HG03095 (cell line): ENCODE measurements at regions not wholly inside any gene's neighbourhood (a gene's known extent, or its start where the extent isn't known, plus 50 kb on each side); places are given as distances from the start of the nearest gene placed in this dataset.
A peak's percentile ranks its signal among the peaks of the same experiment; 100 is the strongest.

Source experiments
- ATAC-seq: cut with Tn5 transposase; IDR thresholded peaks from one replicate; pipeline ENCODE4 v1.9.1; 2021; ENCODE audit warnings: moderate library complexity; ENCODE audit not compliant: unreplicated experiment

- no peak for ATAC-seq
Observed at GRCh38 chr2:205937211-205937610, 148.8 kb downstream of the INO80D start.

GRCh38 chr2:205936446-205936845 is 149.5 kb downstream of the INO80D start:
- no peak for ATAC-seq

- no peak for ATAC-seq
Observed at GRCh38 chr2:205934443-205934842, 151.5 kb downstream of the INO80D start.

GRCh38 chr2:205932861-205933260 is 153.1 kb downstream of the INO80D start:
- ATAC-seq, result no peak

- ATAC-seq, result no peak
Observed at GRCh38 chr2:205931388-205931787, 154.6 kb downstream of the INO80D start.

DNA sequence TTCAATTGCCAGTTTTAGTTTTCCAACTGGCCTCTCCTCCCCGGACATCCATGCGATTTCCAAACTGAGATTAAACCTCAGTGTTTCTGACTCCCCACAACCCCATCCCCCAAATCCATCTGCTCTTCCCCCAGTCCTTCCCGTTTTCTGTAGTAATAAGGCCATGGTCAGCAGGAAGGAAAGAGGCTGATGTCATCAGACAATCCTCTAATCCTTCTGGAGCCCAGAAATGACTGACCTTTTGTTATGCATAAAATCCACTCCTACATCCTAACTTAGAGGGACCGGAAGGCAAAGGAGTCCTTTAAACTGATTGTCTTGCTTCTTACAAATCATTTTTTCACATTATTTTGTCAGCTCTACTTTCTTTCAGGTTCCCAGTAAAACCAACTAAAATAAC is 155.8 kb downstream of the INO80D start:
- ATAC-seq, result no peak

- ATAC-seq, result no peak
Observed at GRCh38 chr2:205929246-205929942, 156.6 kb downstream of the INO80D start.

GRCh38 chr2:205925373-205926337 is 160.3 kb downstream of the INO80D start:
- ATAC-seq, result peak; percentile 92

DNA sequence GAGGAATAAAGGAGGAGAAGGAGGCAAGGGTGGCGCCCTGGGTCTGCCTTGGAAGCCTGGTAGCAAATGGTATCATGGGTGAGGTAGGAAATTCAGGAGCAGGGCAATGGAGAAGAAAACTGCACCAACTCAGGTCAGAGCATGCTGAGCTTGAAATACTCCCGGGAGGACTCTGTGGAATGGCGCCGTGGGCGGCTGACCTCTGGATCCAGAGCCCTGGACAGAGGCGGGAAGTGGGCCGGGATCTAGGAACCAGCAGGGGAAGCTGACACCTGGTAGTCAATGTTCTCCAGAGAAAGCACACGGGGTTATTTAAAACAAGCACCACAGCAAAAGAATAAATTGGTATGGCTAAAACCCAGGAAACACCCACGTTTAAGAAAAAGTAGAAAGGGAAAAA is 161.3 kb downstream of the INO80D start:
- no peak for ATAC-seq

- no peak for ATAC-seq
Observed at GRCh38 chr2:205915130-205915524, 170.8 kb downstream of the INO80D start.

DNA sequence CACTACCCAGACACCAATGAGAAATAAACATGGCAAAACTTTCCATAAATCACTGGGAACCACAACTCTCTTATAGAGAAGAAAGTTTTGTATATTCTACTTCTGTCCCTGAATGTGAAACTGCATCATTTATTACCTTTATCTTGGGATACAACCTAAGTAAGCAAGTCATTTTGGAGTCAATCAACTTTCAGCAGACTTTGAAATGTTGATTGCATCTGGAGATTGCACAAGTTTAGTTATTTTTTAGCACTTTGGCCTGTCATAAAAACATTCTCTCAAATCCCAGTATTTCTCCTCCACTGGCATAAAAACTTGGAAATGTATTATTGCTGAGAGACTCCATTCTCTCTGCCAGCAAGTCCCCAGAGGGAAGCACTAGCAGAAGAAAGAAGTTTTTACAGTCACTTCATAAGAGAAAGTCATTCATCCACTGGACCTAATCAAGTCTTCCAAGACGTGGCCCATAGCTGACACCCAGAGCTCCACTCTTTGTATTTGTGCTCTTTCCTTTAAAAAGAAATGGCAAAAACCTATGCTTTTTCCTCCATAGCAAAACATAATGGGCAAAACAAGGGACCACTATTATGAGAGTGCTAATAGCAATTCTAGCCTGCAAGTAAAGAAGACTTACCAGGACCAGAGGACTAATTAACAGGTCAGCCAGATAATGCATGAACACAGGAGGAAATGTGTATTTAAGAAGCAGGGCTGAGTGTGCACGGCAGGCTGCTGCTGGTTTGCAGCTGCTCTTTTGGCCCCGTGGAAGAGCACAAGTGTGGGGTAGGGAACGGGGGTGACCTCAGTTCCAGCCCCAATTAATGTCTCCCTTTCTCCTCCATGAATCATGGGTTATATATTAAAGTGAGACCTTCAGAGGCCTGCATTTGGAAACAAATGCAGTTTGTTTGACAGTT is 171.5 kb downstream of the INO80D start:
- no peak for ATAC-seq

- no peak for ATAC-seq
Observed at GRCh38 chr2:205913668-205914067, 172.3 kb downstream of the INO80D start.

DNA sequence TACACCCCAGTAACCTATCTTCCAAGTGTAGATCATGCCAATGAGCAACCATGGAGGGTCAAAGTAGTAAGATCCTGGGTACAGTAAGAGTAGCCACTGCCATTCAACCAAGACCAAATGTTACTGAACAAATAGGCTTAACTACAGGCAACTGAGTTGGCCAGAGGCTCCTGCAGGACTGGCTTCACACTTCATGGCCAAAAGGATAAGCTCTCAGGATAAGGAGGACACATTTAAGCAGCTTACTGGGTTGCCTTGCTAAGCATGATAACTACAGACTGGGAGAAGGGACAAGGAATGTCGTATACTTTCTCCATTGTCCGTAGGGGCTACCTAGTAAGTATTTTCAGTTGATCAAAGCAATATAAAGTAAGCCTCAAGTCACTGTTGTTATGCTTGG is 174.7 kb downstream of the INO80D start:
- no peak for ATAC-seq

- ATAC-seq, result no peak
Observed at GRCh38 chr2:205909184-205909572, 176.8 kb downstream of the INO80D start.

DNA sequence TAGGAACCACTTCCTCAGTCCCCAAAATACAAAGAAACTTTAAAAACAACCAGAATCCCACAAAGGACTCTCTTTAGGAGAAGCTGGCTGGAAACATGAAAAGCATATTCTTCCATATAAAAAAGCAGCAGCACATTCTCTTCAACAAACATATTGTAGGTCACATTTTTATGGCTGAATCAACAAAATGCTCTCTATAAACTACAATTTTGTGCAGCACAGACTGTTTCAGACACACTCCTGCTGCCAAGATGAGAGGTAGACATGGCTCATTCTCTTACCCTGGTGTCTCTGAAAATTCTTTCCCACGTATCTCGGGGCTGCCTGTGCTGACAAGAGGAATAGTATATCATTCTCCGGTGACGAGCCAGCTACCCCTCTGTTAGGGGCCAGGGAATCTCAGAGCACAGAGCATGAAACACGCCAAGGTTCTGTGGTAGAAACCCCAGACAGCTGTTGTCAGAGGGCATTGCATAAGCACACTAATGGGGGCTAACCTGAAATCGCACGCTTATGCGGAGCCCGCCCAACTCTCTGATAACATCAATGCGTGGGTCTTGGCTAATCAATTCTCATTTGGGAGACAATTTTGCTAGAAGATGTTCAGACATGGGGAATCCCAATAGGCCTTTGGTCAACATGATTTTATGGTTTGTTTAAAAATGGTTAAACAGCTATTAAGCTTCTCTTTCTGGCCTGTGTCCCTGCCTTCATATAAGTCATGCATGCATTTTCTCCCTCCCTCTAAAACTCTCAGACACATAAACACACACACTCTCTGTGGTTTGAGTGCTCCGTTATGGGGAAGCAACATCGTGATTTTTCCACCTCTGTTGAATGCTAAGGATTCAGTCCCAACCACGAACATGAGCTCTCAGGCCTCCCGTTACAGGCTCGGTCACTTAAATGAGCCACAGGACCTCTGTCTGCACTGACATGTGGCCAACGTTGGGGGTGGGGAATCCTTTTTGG is 177.5 kb downstream of the INO80D start:
- ATAC-seq, result no peak

DNA sequence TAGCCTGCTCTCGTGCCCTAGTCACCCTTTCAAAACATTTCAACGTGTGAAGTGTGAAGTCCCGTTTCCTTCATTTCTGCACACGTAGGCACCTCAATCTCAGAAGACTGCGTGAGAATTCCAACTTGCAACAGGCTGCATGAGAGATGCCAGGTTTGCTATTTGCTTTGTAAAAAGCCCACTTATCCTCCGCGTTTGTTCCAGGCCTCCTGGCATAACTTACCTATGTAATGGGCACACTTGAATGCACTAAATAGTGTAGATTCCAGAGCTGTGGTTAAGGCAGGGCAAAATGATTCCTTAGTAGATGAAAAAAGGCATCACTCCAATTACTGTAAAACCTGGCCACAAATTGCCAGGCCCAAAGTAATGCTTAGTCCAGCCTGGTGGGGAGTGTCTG is 179.6 kb downstream of the INO80D start:
- ATAC-seq, result no peak

- no peak for ATAC-seq
Observed at GRCh38 chr2:205905576-205905975, 180.4 kb downstream of the INO80D start.

GRCh38 chr2:205904873-205905272 is 181.1 kb downstream of the INO80D start:
- ATAC-seq, result no peak

DNA sequence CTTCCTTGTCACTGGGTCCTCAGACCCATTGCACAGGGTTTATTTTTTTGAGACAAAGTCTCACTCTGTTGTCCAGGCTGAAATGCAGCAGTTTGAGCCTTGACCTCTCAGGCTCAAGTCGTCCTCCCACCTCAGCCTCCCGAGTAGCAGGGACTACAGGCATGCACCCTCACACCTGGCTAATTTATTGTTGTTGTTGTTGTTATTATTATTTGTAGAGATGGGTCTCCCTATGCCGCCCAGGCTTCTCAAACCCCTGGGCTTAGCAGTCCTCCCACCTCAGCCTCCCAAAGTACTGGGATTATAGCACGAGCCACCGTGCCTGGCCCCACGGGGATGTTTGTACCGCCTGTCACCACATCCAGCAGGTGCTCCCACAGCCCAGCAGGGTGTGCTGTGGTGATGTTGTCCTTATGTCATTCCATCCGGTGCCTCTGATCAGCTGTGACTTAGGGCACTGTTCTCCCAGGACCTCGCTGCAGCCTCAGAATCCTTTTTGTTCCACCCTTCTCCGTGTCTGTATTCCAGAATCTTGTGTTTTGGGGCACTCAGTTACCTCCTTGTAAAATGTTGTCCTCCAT is 182.3 kb downstream of the INO80D start:
- ATAC-seq, result peak; percentile 75

DNA sequence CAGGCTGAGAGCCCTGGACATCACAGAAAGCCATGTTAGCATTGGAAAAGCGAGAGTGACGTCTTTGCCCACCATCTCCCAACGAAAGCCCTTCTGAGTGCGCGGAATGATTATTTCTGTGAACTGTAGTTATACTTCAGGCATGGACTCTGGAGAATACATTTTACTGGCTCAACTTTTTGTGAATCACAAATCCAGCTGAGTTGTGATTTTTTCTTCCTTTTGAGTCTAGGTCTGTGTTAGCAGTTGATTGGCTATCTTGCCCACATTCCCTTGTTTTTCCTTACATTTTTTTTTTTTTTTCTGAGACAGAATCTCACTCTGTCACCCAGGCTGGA is 183.1 kb downstream of the INO80D start:
- ATAC-seq, result no peak
